Activated CD8-positive, alpha-beta memory T cell treated with anti-CD3 and anti-CD28 coated beads for 1 hour (primary cell): ENCODE measurements at regions not wholly inside any gene's neighbourhood (a gene's known extent, or its start where the extent isn't known, plus 50 kb on each side); places are given as distances from the start of the nearest gene placed in this dataset.
"Not testable (repeated sequence)": the region's sequence is repeated elsewhere in the genome, so short reads cannot be mapped to it uniquely, and the experiment has no call there.

Experiments
- DNase-seq, 2 donors: peaks; one replicate each; pipeline ENCODE4 v3.0.0-alpha.2; 2020; ENCODE audit warnings: low read depth in 1 of 2; ENCODE audit errors: extremely low read depth in 1 of 2

GRCh38 chr18:10077986-10078385 lies 164.2 kb downstream of the VAPA start:
- no peak for DNase-seq

DNA sequence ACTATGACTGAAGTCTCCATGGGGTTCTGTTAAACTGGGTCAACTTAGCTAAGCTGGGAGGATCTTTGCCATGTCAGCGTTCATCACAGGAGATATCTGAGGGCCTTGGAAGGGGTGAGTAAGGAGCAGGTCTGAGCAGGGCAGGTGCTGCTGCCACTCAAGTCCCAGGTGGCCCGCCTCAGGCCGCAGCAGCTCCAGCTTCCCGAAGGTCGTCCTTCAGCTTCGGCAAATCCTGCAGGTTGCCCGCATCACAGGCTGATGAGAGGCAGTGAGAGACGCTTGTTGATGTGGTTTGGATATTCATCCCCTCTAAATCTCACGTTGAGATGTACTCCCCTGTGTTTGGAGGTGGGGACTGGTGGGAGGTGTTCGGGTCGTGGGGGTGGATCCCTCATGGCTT lies 166.6 kb downstream of the VAPA start:
- no peak for DNase-seq

DNA sequence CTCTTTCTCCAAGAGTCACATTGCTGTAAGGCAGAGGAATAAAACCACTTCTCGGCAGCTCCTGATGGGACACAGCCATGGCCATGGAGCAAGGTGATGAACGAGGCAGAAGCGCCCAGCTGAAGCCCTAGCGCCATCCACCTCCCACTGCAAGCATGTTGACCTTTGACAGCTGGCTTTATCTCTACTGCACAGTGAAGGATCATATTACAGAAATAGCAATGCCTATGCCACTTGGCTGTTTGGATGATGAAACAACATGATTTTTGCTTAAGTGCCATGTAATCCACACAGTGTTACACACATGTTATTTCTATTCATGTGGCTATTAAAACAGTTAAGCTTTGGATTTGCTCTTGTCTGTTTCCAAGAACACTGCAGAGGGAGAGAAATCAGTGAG lies 167.7 kb downstream of the VAPA start:
- no peak for DNase-seq

- DNase-seq = no peak
These were observed 171.6 kb downstream of the VAPA start for GRCh38 chr18:10085416-10085815.

GRCh38 chr18:10085876-10086275 lies 172.1 kb downstream of the VAPA start:
- DNase-seq = no peak

DNA sequence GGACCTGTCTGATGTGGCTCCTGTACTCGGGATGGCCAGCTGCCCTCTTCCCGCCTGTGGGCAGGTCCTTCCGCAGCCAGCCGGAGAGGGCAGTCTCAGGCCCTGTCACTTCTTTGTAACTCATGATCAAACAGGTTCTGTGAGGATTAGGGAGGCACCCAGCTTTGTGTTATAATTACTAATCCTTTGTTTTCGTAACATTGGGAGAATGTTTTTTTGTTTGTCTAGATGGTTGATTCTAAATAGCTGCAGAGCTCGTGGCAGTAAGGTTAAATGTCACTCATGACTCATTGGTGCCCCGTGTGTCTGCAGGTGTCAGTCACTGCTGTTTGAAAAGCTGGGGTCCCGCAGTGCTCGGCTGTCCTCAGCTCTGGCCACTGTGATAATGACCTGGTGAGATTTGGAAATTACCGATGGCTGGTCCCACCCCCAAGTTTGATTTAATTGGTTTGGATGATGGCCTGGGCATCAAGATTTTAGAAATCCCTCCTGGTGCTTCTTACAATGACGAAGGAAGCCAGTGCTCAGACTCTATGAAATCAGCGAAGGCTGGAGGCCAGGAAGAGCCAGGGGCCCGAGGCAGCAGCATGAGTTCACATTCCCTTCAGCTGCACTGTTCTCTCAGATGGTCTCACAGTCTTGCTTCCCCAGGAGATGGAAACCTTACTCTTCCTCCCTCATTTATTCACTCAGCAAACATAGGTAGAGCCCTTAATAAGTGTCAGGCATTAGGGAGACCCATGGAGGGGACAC lies 172.8 kb downstream of the VAPA start:
- no peak for DNase-seq

DNA sequence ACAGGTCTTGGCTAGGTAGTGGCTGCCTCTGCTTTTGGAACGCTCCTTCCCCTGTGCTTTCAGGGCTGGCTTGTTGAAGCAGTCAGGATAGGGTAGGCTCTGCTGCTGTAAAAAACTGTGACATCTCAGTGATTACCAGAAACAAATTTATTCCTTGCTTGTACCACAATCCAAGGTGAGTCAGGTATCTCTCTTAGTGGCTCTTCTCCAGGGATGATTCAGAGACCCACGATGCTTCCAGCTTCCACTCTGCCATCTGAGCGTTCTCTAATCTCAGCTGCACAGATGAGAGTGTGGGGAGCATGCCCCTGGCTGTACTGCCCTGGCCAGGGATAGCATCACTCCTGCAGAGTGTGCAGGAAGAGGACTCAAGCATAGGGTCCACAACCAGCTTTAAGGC lies 174.9 kb downstream of the VAPA start:
- DNase-seq = no peak

DNA sequence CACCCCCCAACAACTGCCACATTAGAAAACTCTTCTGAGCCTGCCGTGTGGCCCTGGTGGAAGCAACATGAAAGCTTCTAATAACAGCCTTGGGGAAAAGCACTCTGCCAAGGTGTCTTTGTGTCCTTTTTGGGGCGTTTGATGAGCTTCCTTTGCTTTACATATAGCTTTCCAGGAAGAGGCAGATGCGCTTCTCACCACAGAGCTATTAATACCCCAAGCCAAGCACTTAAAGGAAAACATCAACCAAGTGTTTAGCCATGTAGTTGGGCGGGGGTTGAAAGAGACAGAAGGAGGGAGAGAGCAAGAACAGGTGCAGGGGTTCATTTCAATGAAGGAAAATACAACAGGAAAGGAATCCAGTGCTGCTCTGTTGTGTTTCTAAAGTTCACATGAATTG lies 176.1 kb downstream of the VAPA start:
- DNase-seq = no peak

- DNase-seq = no peak
These were observed 176.9 kb downstream of the VAPA start for GRCh38 chr18:10090668-10091067.

- DNase-seq = no peak
These were observed 179.6 kb downstream of the VAPA start for GRCh38 chr18:10093445-10093844.

- DNase-seq = no peak
These were observed 180.3 kb downstream of the VAPA start for GRCh38 chr18:10094154-10094553.

GRCh38 chr18:10094655-10095054 lies 180.8 kb downstream of the VAPA start:
- DNase-seq = no peak

- DNase-seq = no peak
These were observed 181.5 kb downstream of the VAPA start for GRCh38 chr18:10095356-10095755.

DNA sequence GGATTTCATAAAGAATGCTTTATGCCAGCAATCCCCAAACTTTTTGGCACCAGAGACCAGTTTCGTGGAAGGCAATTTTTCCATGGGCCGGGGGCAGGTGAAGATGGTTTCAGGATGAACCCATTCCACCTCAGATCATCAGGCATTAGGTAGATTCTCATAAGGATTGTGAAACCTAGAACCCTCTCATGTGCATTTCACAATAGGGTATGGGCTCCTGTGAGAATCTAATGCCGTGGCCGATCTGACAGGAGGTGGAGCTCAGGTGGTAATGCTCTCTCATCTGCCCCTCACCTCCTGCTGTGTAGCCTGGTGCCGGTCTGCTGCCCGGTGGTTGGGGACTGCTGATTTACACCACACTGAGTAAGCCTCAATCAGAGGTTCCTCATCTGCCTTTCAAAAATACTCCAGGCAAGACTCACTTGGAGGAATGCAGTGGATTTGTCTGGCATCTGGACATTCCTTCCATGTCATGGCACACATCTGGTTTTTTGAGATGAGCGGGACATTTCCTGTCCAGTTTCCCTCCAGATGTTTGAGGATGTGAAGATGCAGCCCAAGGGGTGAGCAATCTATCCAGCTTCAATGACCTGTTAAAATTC lies 185.8 kb downstream of the VAPA start:
- no peak for DNase-seq

DNA sequence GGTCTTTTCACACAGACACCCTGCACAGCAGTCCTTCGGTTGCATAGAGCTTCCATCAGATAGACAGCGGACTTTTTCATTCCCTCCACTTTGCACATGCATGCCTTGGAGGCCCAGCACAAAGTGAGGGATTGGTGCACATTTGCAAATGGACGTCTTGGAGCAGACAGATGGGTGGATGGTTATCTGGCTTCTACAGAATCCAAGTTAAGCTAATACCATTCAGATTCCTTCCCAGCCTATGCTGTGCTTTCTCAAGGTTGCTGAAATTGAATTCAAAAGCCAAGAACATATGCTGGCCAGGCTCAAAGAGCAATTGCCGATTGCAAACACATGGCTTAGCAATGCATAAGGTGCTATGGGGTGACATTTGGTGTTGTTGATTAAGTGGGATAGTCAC lies 186.4 kb downstream of the VAPA start:
- no peak for DNase-seq

- no peak for DNase-seq
These were observed 187.3 kb downstream of the VAPA start for GRCh38 chr18:10100941-10101701.

GRCh38 chr18:10101729-10102128 lies 187.9 kb downstream of the VAPA start:
- no peak for DNase-seq

DNA sequence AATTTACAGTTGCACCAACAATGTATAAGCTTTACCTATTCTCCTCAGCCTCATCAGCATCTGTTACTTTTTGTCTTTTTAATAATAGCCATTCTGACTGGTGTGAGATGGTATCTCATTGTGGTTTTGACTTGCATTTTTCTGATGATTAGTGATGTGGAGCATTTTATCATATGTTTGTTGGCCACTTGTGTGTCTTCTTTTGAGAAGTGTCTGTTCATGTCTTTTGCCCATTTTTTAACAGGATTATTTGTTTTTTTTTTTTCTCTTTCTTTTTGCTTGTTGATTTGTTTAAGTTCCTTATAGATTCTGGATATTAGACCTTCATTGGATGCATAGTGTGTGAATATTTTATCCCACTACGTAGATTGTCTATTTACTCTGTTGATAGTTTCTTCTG lies 191.3 kb downstream of the VAPA start:
- not testable (repeated sequence) for DNase-seq

DNA sequence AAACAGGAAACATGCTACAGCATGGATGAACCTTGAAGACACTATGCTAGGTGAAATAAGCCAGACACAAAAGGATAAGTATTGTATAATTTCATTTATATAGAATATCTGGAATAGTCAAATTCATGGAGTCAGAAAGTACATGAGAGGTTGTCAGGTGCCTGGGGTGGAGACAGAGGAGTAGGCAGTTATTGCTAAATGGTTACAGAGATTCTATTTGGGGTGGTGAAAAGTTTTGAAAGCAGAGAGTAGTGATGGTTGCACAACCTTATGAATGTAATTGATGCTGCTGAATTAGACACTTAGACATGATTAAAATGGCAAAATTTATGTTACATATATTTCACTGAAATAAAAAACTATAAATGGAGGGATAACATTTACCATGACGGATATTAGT lies 197.4 kb downstream of the VAPA start:
- DNase-seq = no peak

DNA sequence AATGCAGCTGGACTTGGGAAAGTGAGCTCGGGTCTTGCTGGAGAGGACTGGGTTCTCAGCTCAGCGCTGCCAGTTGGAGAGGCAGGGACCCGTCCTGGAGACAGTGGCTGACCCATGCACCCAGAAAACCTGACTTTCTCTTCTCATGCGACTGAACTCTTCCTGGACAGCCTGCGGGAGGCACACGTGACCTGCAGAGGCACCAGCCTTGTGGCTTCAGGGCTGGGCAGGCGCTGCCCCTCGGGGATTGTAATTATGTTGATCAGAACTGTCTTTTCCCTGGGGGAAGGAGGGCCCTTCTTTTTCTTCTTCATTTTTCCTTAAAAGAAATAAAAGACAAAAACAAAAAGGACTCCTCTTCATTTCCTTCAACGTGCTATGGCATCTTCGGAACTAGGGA lies 198.1 kb downstream of the VAPA start:
- DNase-seq = no peak

DNA sequence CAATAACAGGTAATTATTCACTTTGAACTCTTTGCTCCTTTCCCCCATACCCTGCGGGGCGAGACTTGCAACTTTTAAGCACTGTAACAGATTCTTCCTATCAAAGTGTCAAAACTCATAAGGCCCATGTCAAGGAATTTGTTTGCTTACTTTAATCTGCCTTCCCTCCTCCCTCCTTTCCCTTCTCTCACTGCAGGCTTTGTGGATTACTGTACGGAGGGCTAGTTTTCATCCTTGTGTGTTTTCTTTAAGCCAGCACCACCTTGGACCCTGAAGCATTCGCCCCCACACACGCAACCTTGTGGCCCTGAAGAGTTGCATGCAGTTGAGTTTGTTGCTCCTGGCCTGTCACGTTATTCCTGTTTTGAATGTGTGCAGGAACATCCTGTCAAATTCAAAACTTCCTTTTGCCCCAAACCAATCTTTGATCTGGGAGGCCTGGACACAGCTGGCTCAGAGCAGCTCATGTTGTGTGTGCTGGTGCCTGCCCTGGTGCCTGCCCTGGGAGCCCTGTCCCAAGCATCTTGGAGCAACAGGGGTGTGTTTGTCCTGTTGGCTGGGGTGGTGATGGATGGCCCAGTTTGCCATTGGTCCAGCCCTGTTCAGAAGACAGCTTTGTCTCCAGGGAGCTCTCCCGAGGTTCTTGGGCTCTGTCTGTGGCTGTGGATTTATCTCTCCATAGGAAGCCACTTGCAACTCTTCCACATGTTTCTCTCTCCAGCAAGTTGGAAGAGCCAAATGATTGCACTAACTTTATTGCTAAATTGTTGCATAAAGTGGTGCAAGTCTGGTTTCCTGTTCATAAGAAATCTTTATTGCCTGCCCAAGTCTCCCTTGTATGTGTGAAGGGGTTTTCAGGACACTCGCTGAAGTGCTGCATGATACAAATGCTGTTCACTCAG lies 199.6 kb downstream of the VAPA start:
- DNase-seq = no peak
